DMS 273 treated with DMSO at 0.1 percent for 48 hours (cell line): ENCODE measurements at regions not wholly inside any gene's neighbourhood (a gene's known extent, or its start where the extent isn't known, plus 50 kb on each side); places are given as distances from the start of the nearest gene placed in this dataset.

Experiments
- DNase-seq: peaks from one replicate; lab custom pipeline; 2025; lab: John Stamatoyannopoulos, UW

- DNase-seq, result no peak
These were observed 128.1 kb upstream of the STK26 start for GRCh38 chrX:131894995-131895394.

- DNase-seq, result no peak
These were observed 127.3 kb upstream of the STK26 start for GRCh38 chrX:131895807-131896206.

GRCh38 chrX:131901546-131901945, 121.6 kb upstream of the STK26 start:
- no peak for DNase-seq

- DNase-seq, result no peak
These were observed 115.4 kb upstream of the STK26 start for GRCh38 chrX:131907488-131908314.

- DNase-seq, result no peak
These were observed 112.5 kb upstream of the STK26 start for GRCh38 chrX:131910586-131910985.

- DNase-seq, result no peak
These were observed 107.6 kb upstream of the STK26 start for GRCh38 chrX:131915488-131915887.

GRCh38 chrX:131917588-131917987, 105.5 kb upstream of the STK26 start:
- no peak for DNase-seq

GRCh38 chrX:131918839-131919238, 104.3 kb upstream of the STK26 start:
- DNase-seq, result no peak

GRCh38 chrX:131923614-131924250, 99.4 kb upstream of the STK26 start:
- DNase-seq, result no peak

GRCh38 chrX:131938749-131939148, 84.4 kb upstream of the STK26 start:
- no peak for DNase-seq

- DNase-seq, result no peak
These were observed 81.1 kb upstream of the STK26 start for GRCh38 chrX:131942034-131942433.

- DNase-seq, result no peak
These were observed 77.9 kb upstream of the STK26 start for GRCh38 chrX:131944936-131945902.

- DNase-seq, result no peak
These were observed 71.9 kb upstream of the STK26 start for GRCh38 chrX:131951166-131951565.

- no peak for DNase-seq
These were observed 67.9 kb upstream of the STK26 start for GRCh38 chrX:131955099-131955777.

GRCh38 chrX:131958724-131959123, 64.4 kb upstream of the STK26 start:
- no peak for DNase-seq

- DNase-seq, result no peak
These were observed 52.8 kb upstream of the STK26 start for GRCh38 chrX:131970347-131970746.
